Effector memory CD8-positive, alpha-beta T cell (primary cell): ENCODE measurements at regions not wholly inside any gene's neighbourhood (a gene's known extent, or its start where the extent isn't known, plus 50 kb on each side); places are given as distances from the start of the nearest gene placed in this dataset.

Experiments
- ATAC-seq: fragments of 150-1000 bp; cut with Tn5 transposase; replicated peaks from 2 replicates; pipeline ENCODE4 v1.10.0; 2021; ENCODE audit warnings: mild to moderate bottlenecking, moderate library complexity
- DNase-seq, 3 experiments: peaks; one replicate each; pipeline ENCODE4 v3.0.0; 2021
- H3K27ac Mint-ChIP-seq, 2 donors: one replicate each; pipeline ENCODE4 v1.8.0; 2022; ENCODE audit warnings: mild to moderate bottlenecking in 2 of 2, mixed read lengths in 2 of 2, moderate library complexity in 2 of 2
- H3K27me3 Mint-ChIP-seq, 2 donors: one replicate each; pipeline ENCODE4 v1.8.0; 2022; ENCODE audit warnings: mixed read lengths in 2 of 2
- H3K36me3 Mint-ChIP-seq: one replicate; pipeline ENCODE4 v1.8.0; 2022; ENCODE audit warnings: mild to moderate bottlenecking, moderate library complexity, mixed read lengths; ENCODE audit not compliant: insufficient read depth
- H3K4me1 Mint-ChIP-seq, 2 donors: one replicate each; pipeline ENCODE4 v1.8.0; 2022; ENCODE audit warnings: low read depth in 2 of 2, mixed read lengths in 2 of 2
- H3K4me3 Mint-ChIP-seq, 2 donors: one replicate each; pipeline ENCODE4 v1.8.0; 2022; ENCODE audit warnings: mild to moderate bottlenecking in 2 of 2, mixed read lengths in 2 of 2, moderate library complexity in 2 of 2
- H3K9me3 Mint-ChIP-seq, 2 donors: one replicate each; pipeline ENCODE4 v1.8.0; 2022; ENCODE audit warnings: mixed read lengths in 2 of 2

GRCh38 chr7:96546426-96546825 lies 163.2 kb downstream of the SEM1 start:
- Mint-ChIP-seq H3K4me1 (no peaks in the 10 kb centered on the region), H3K27me3 (peaks cover 18 to 30% of the 10 kb centered on the region in 2 donors), H3K27ac (no peak overlapping the region), H3K9me3 (peaks cover 0 to 2% of the 10 kb centered on the region in 2 donors), H3K4me3 (no peak overlapping the region), H3K36me3 (no peaks in the 10 kb centered on the region)
- ATAC-seq (no peak), DNase-seq (no peak)

DNA sequence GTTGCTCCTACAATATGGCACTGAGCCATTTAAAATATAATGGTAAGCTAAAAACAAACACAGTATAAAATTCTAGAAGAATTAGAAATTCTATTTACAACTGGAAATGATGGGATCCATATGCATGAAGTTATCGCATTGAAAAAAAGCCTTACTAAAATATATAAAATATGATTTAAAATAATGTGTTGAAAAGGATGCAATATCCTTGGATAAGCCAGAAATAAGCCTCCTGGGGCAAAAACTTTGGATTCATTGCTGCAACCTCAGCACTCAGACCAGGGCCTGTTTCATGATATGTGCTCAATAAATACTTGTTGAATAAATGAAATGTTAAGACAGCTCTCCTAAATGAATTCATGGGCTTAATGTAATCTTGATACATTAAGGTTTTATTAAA lies 170.2 kb downstream of the SEM1 start:
- Mint-ChIP-seq H3K36me3 (no peaks in the 10 kb centered on the region), H3K4me1 (no peaks in the 10 kb centered on the region), H3K27me3 (peaks cover 5 to 27% of the 10 kb centered on the region in 2 donors), H3K27ac (no peak overlapping the region), H3K4me3 (no peak overlapping the region), H3K9me3 (no peaks in the 10 kb centered on the region)
- no peak for ATAC-seq
- no peak for DNase-seq

DNA sequence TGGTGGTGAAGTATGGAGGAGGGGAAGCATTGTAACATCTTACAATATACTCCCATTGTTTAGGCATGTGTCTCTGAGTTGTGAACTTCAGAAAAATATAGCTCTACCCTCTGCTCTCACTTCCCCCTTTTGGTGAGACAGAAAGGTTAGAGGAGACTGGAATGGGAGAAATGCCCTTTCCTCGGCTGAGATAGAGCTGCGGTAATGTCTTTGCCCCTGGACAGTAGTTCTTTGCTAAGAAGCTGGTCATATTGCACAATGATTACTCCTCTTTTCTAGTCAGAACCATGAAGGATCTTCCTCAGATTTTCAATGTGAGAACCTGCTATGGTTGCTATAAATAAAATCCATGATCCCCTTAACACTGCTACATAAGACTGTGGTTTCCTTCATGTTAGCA lies 171.0 kb downstream of the SEM1 start:
- no peaks in the 10 kb centered on the region for H3K36me3 Mint-ChIP-seq
- H3K9me3 Mint-ChIP-seq: no peaks in the 10 kb centered on the region
- peaks cover 5 to 27% of the 10 kb centered on the region in 2 donors for H3K27me3 Mint-ChIP-seq
- DNase-seq (no peak), ATAC-seq (no peak)
- no peaks in the 10 kb centered on the region for H3K4me1 Mint-ChIP-seq
- no peak overlapping the region for H3K27ac Mint-ChIP-seq
- no peak overlapping the region for H3K4me3 Mint-ChIP-seq

GRCh38 chr7:96534221-96534620 lies 175.4 kb downstream of the SEM1 start:
- no peak overlapping the region for H3K27ac Mint-ChIP-seq
- no peaks in the 10 kb centered on the region for H3K9me3 Mint-ChIP-seq
- H3K4me3 Mint-ChIP-seq: no peak overlapping the region
- no peaks in the 10 kb centered on the region for H3K4me1 Mint-ChIP-seq
- peaks cover 14 to 37% of the 10 kb centered on the region in 2 donors for H3K27me3 Mint-ChIP-seq
- ATAC-seq: no peak
- no peak for DNase-seq
- H3K36me3 Mint-ChIP-seq: no peaks in the 10 kb centered on the region

DNA sequence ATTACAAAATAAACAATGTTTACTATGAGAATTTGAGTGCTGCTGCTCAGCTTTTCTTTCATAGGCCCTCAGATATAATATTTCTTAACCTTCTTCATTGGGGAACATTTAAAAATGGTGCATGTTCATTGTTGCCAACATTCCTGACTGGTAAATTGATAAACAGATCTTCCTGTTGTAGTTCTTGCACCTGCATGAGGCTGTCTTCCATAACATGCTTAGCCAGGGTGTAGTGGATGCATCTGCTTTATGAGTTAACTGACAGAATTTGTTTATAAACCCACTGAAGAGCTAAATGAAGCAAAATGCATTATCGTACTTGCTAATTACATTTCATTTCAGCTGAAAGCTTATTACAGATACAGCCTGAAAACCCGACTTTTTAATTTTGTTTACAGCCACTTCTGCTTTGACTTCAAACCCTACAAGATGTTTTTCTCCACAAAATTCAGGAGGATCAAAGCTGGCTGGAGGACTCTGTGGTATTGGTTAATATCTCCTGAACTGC lies 177.2 kb downstream of the SEM1 start:
- ATAC-seq: no peak
- Mint-ChIP-seq H3K27ac (no peak overlapping the region), H3K4me1 (no peaks in the 10 kb centered on the region), H3K9me3 (no peaks in the 10 kb centered on the region), H3K27me3 (peaks cover 10 to 20% of the 10 kb centered on the region in 2 donors), H3K4me3 (no peak overlapping the region), H3K36me3 (no peaks in the 10 kb centered on the region)
- DNase-seq: no peak

DNA sequence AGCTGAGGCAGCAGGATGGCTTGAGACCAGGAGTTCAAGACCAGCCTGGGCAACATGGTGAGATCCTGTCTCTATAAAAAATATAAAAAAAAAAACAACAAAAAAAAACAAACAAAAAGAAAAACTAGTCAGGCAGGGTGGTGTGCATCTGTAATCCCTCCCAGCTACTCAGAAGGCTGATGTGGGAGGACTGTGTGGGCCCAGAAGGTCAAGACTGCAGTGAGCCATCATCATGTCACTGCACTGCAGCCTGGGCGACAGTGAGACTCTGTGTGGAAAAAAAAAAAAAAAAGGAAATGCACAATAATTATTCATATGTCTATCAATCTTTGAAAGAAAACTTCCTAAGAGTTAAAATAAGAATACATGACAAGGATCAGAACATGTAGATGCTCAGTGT lies 178.3 kb downstream of the SEM1 start:
- H3K27ac Mint-ChIP-seq: no peak overlapping the region
- DNase-seq (no peak), ATAC-seq (no peak)
- H3K4me1 Mint-ChIP-seq: no peaks in the 10 kb centered on the region
- H3K36me3 Mint-ChIP-seq: no peaks in the 10 kb centered on the region
- H3K27me3 Mint-ChIP-seq: peaks cover 10 to 28% of the 10 kb centered on the region in 2 donors
- no peak overlapping the region for H3K4me3 Mint-ChIP-seq
- no peaks in the 10 kb centered on the region for H3K9me3 Mint-ChIP-seq

- ATAC-seq: no peak
Measured at GRCh38 chr7:96530786-96531185, 178.9 kb downstream of the SEM1 start.

GRCh38 chr7:96527133-96527827 lies 182.4 kb downstream of the SEM1 start:
- Mint-ChIP-seq H3K4me3 (no peak overlapping the region), H3K4me1 (no peaks in the 10 kb centered on the region), H3K36me3 (no peaks in the 10 kb centered on the region), H3K9me3 (no peaks in the 10 kb centered on the region), H3K27ac (no peak overlapping the region), H3K27me3 (peaks cover 17 to 30% of the 10 kb centered on the region in 2 donors)
- no peak for ATAC-seq
- DNase-seq: no peak

More at GRCh38 chr7:96530786-96531185, 178.9 kb downstream of the SEM1 start:
- Mint-ChIP-seq H3K36me3 (no peaks in the 10 kb centered on the region), H3K27ac (no peak overlapping the region), H3K9me3 (no peaks in the 10 kb centered on the region), H3K4me3 (no peak overlapping the region), H3K4me1 (no peaks in the 10 kb centered on the region), H3K27me3 (peaks cover 10 to 32% of the 10 kb centered on the region in 2 donors)
- no peak for DNase-seq

DNA sequence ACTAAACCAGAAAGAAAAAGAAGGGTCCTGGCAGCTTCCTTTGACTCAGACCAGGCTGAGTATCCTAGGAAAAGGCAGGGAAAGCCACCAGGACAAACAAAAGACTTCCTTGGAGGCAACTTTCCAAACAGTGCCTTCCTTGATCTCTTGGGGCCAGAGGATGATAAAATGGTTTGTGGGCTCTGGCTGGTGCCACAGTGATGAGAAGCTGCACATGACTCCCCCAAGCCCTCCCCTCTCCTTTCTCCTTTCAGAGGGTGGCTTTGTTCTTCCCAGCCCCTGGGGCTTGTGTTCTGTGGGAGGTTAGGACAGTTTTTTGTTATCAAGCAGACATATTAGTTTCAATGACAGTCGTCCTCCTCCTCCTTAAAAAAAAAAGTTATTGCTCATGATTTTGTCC lies 183.2 kb downstream of the SEM1 start:
- Mint-ChIP-seq H3K36me3 (no peaks in the 10 kb centered on the region), H3K9me3 (no peaks in the 10 kb centered on the region), H3K4me3 (no peak overlapping the region), H3K27me3 (peaks cover 17 to 30% of the 10 kb centered on the region in 2 donors), H3K4me1 (no peaks in the 10 kb centered on the region), H3K27ac (no peak overlapping the region)
- no peak for DNase-seq
- ATAC-seq: no peak

GRCh38 chr7:96521068-96521894 lies 188.4 kb downstream of the SEM1 start:
- ATAC-seq: no peak
- no peak for DNase-seq
- Mint-ChIP-seq H3K27me3 (peaks cover 19 to 20% of the 10 kb centered on the region in 2 donors), H3K4me1 (no peaks in the 10 kb centered on the region), H3K36me3 (no peaks in the 10 kb centered on the region), H3K4me3 (no peak overlapping the region), H3K9me3 (no peaks in the 10 kb centered on the region), H3K27ac (no peak overlapping the region)

GRCh38 chr7:96508371-96508770 lies 186.5 kb upstream of the SLC25A13 start:
- ATAC-seq (no peak), DNase-seq (no peak)
- no peak overlapping the region for H3K4me3 Mint-ChIP-seq
- no peaks in the 10 kb centered on the region for H3K36me3 Mint-ChIP-seq
- H3K9me3 Mint-ChIP-seq: no peaks in the 10 kb centered on the region
- H3K27ac Mint-ChIP-seq: no peak overlapping the region
- H3K4me1 Mint-ChIP-seq: no peaks in the 10 kb centered on the region
- H3K27me3 Mint-ChIP-seq: peaks cover 22 to 33% of the 10 kb centered on the region in 2 donors

GRCh38 chr7:96503597-96503996 lies 181.7 kb upstream of the SLC25A13 start:
- ATAC-seq (no peak), DNase-seq (no peak)
- Mint-ChIP-seq H3K36me3 (no peaks in the 10 kb centered on the region), H3K4me3 (no peak overlapping the region), H3K27ac (no peak overlapping the region), H3K4me1 (no peaks in the 10 kb centered on the region), H3K27me3 (peaks cover 0 to 5% of the 10 kb centered on the region in 2 donors), H3K9me3 (no peaks in the 10 kb centered on the region)

DNA sequence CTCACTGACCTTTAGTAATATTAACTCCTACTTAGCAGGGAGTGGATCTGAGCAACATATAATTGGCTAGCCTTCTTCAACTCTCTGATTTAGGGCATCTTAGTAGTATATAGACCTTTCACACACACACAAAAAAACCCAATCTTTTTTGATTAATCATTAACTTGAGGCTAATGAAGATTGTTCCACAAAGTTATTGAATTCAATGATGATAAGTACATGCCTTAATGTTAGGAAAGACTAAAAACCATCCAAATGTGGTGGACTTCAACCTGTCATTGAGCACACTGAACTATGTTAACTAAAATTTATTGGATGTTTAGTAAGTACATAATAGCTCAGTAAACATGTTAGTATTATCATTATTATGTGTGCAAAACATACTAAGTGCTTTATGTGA lies 179.4 kb upstream of the SLC25A13 start:
- no peak overlapping the region for H3K27ac Mint-ChIP-seq
- no peaks in the 10 kb centered on the region for H3K9me3 Mint-ChIP-seq
- DNase-seq (no peak), ATAC-seq (no peak)
- H3K27me3 Mint-ChIP-seq: no peaks in the 10 kb centered on the region
- H3K4me3 Mint-ChIP-seq: no peak overlapping the region
- peaks cover 2% of the 10 kb centered on the region for H3K36me3 Mint-ChIP-seq
- H3K4me1 Mint-ChIP-seq: no peaks in the 10 kb centered on the region

- DNase-seq: no peak
- Mint-ChIP-seq H3K36me3 (peaks cover 2% of the 10 kb centered on the region), H3K4me1 (peaks cover 4 to 9% of the 10 kb centered on the region in 2 donors), H3K27me3 (no peaks in the 10 kb centered on the region), H3K27ac (no peak overlapping the region), H3K9me3 (no peaks in the 10 kb centered on the region), H3K4me3 (no peak overlapping the region)
- ATAC-seq: no peak
Measured at GRCh38 chr7:96499532-96499931, 177.6 kb upstream of the SLC25A13 start.
